ENCODE measurements at regions not wholly inside any gene's neighbourhood (a gene's known extent, or its start where the extent isn't known, plus 50 kb on each side); places are given as distances from the start of the nearest gene placed in this dataset.

- no peak for FAIRE-seq
Measured at GRCh38 chr2:5453220-5454050, 238.7 kb upstream of the SOX11 start.

- no peak for FAIRE-seq
Measured at GRCh38 chr2:5454051-5454390, 238.2 kb upstream of the SOX11 start.

GRCh38 chr2:5459041-5459440 lies 233.1 kb upstream of the SOX11 start:
- FAIRE-seq: no peak

- FAIRE-seq: no peak
Measured at GRCh38 chr2:5464657-5465056, 227.5 kb upstream of the SOX11 start.

GRCh38 chr2:5465859-5466258 lies 226.3 kb upstream of the SOX11 start:
- no peak for FAIRE-seq

GRCh38 chr2:5467178-5467905 lies 224.8 kb upstream of the SOX11 start:
- no peak for FAIRE-seq

- no peak for FAIRE-seq
Measured at GRCh38 chr2:5472673-5473072, 219.5 kb upstream of the SOX11 start.

GRCh38 chr2:5473635-5474034 lies 218.5 kb upstream of the SOX11 start:
- no peak for FAIRE-seq

GRCh38 chr2:5474716-5475115 lies 217.5 kb upstream of the SOX11 start:
- no peak for FAIRE-seq

- FAIRE-seq: no peak
Measured at GRCh38 chr2:5479265-5479928, 212.8 kb upstream of the SOX11 start.

GRCh38 chr2:5482929-5483331 lies 209.3 kb upstream of the SOX11 start:
- FAIRE-seq: no peak

- FAIRE-seq: no peak
Measured at GRCh38 chr2:5484868-5485267, 207.3 kb upstream of the SOX11 start.

- no peak for FAIRE-seq
Measured at GRCh38 chr2:5491523-5491922, 200.7 kb upstream of the SOX11 start.

- FAIRE-seq: no peak
Measured at GRCh38 chr2:5493256-5493655, 198.9 kb upstream of the SOX11 start.

GRCh38 chr2:5494212-5494611 lies 198.0 kb upstream of the SOX11 start:
- no peak for FAIRE-seq

GRCh38 chr2:5495586-5495985 lies 196.6 kb upstream of the SOX11 start:
- no peak for FAIRE-seq

GRCh38 chr2:5497874-5498273 lies 194.3 kb upstream of the SOX11 start:
- no peak for FAIRE-seq

- no peak for FAIRE-seq
Measured at GRCh38 chr2:5501807-5502206, 190.4 kb upstream of the SOX11 start.

- no peak for FAIRE-seq
Measured at GRCh38 chr2:5502385-5502784, 189.8 kb upstream of the SOX11 start.

GRCh38 chr2:5504756-5505155 lies 187.4 kb upstream of the SOX11 start:
- FAIRE-seq: no peak

GRCh38 chr2:5507367-5507766 lies 184.8 kb upstream of the SOX11 start:
- FAIRE-seq: no peak

GRCh38 chr2:5509362-5509761 lies 182.8 kb upstream of the SOX11 start:
- FAIRE-seq: no peak

- no peak for FAIRE-seq
Measured at GRCh38 chr2:5510082-5510481, 182.1 kb upstream of the SOX11 start.

- no peak for FAIRE-seq
Measured at GRCh38 chr2:5515693-5516092, 176.5 kb upstream of the SOX11 start.

Measured in endometrium (tissue), 2 donors.